Chondrocyte (in vitro differentiated cells): ENCODE measurements at regions not wholly inside any gene's neighbourhood (a gene's known extent, or its start where the extent isn't known, plus 50 kb on each side); places are given as distances from the start of the nearest gene placed in this dataset.
"Not testable (repeated sequence)": the region's sequence is repeated elsewhere in the genome, so short reads cannot be mapped to it uniquely, and the experiment has no call there.

ENCODE experiments used
- DNase-seq: peaks from one replicate; pipeline ENCODE4 v3.0.0; 2021; ENCODE audit warnings: mixed read lengths, low spot score
- H3K27ac Mint-ChIP-seq: one replicate; pipeline ENCODE4 v1.8.0; 2021; ENCODE audit warnings: mild to moderate bottlenecking, moderate library complexity, mixed read lengths; ENCODE audit not compliant: unreplicated experiment
- H3K27me3 Mint-ChIP-seq: 2 replicates; pipeline ENCODE4 v1.8.0; 2021; ENCODE audit warnings: low read depth, mixed read lengths
- H3K36me3 Mint-ChIP-seq: 2 replicates; pipeline ENCODE4 v1.8.0; 2021; ENCODE audit warnings: low read depth, mixed read lengths
- H3K4me1 Mint-ChIP-seq: 2 replicates; pipeline ENCODE4 v1.8.0; 2021; ENCODE audit warnings: low read depth, mild to moderate bottlenecking, mixed read lengths
- H3K4me3 Mint-ChIP-seq: one replicate; pipeline ENCODE4 v1.8.0; 2021; ENCODE audit warnings: mild to moderate bottlenecking, moderate library complexity, mixed read lengths; ENCODE audit not compliant: unreplicated experiment
- H3K9me3 Mint-ChIP-seq: 2 replicates; pipeline ENCODE4 v1.8.0; 2021; ENCODE audit warnings: low read depth, mixed read lengths
- TF ChIP-seq, protein P1 (sequence below): fragments of 200-600 bp; sonication (generic); IDR thresholded peaks from 2 replicates; pipeline ENCODE4 v1.5.0; 2021; ENCODE audit warnings: antibody characterized with exemption, mild to moderate bottlenecking, moderate library complexity

DNA sequence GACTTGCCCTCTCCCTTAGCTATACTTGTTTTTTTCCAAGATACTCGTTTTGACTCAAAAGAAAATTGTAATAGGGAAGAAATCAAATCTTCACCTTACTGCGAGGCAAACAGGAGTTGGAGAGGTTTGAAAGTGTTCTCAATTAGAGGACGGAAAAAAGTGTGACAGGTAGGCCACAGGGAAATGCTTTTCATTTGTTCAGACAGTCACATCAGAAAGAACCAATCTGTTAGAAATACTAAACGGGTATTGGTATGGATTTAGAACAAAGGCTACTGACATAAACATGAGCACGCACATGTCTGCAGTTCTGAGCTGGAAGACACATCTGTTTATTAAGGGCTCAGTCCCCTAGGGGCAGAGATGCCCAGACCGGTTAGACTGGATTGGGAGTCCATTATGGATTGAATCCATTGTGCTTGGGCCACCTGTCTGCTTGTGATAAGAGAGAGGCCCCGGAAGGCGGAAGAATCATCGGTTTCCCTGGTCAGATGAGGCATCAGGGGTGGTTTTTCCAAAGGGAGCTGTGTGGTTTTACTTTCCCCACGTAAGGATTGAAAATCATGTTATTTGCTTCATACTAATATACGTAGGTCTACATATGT, 220.9 kb upstream of the MYLIP start:
- Mint-ChIP-seq H3K4me1 (peaks cover 11% of the 10 kb centered on the region), H3K27me3 (peaks cover 3% of the 10 kb centered on the region), H3K36me3 (no peaks in the 10 kb centered on the region), H3K9me3 (peaks cover under 1% of the 10 kb centered on the region), H3K27ac (no peak overlapping the region), H3K4me3 (no peak overlapping the region)
- no peak for DNase-seq
- TF ChIP-seq, protein P1, sequence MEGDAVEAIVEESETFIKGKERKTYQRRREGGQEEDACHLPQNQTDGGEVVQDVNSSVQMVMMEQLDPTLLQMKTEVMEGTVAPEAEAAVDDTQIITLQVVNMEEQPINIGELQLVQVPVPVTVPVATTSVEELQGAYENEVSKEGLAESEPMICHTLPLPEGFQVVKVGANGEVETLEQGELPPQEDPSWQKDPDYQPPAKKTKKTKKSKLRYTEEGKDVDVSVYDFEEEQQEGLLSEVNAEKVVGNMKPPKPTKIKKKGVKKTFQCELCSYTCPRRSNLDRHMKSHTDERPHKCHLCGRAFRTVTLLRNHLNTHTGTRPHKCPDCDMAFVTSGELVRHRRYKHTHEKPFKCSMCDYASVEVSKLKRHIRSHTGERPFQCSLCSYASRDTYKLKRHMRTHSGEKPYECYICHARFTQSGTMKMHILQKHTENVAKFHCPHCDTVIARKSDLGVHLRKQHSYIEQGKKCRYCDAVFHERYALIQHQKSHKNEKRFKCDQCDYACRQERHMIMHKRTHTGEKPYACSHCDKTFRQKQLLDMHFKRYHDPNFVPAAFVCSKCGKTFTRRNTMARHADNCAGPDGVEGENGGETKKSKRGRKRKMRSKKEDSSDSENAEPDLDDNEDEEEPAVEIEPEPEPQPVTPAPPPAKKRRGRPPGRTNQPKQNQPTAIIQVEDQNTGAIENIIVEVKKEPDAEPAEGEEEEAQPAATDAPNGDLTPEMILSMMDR = no peak

DNA sequence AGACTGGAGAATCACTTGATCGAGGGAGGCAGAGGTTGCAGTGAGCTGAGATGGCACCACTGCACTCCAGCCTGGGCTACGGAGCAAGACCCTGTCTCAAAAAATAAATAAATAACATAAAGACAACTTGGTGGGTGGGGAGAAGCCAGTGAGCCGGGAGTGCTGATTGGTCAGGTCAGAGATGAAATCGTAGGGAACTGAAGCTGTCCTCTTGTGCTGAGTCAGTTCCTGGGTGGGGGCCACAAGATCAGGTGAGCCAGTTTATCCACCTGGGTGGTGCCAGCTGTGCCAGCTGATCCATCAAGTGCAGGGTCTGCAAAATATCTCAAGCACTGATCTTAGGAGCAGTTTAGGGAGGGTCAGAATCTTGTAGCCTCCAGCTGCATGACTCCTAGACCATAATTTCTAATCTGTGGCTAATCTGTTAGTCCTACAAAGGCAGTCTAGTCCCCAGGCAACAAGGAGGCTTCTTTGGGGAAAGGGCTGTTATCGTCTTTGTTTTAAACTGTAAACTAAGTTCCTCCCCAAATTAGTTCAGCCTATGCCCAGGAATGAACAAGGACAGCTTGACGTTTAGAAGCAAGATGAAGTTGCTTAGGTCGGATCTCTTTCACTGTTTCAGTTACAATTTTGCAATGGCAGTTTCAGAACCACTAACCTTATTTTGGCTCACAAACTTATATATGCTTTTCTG, 221.5 kb upstream of the MYLIP start:
- H3K27me3 Mint-ChIP-seq = not testable (repeated sequence)

GRCh38 chr6:15906420-15907016, 222.4 kb upstream of the MYLIP start:
- H3K36me3 Mint-ChIP-seq = no peaks in the 10 kb centered on the region
- no peak for DNase-seq
- TF ChIP-seq, protein P1 = no peak
- peaks cover 8% of the 10 kb centered on the region for H3K4me1 Mint-ChIP-seq
- H3K9me3 Mint-ChIP-seq = peaks cover 2% of the 10 kb centered on the region
- H3K4me3 Mint-ChIP-seq = no peak overlapping the region
- peaks cover 3% of the 10 kb centered on the region for H3K27me3 Mint-ChIP-seq
- H3K27ac Mint-ChIP-seq = no peak overlapping the region

More for the DNA sequence above, 221.5 kb upstream of the MYLIP start:
- not testable (repeated sequence) for H3K4me3 Mint-ChIP-seq, H3K9me3 Mint-ChIP-seq, H3K27ac Mint-ChIP-seq, H3K4me1 Mint-ChIP-seq, H3K36me3 Mint-ChIP-seq, DNase-seq

GRCh38 chr6:15905488-15906419, 223.1 kb upstream of the MYLIP start:
- no peak overlapping the region for H3K4me3 Mint-ChIP-seq
- DNase-seq = no peak
- TF ChIP-seq, protein P1 = no peak
- H3K4me1 Mint-ChIP-seq = peaks cover 11% of the 10 kb centered on the region
- no peaks in the 10 kb centered on the region for H3K36me3 Mint-ChIP-seq
- no peak overlapping the region for H3K27ac Mint-ChIP-seq
- peaks cover 2% of the 10 kb centered on the region for H3K9me3 Mint-ChIP-seq
- peaks cover 3% of the 10 kb centered on the region for H3K27me3 Mint-ChIP-seq

DNA sequence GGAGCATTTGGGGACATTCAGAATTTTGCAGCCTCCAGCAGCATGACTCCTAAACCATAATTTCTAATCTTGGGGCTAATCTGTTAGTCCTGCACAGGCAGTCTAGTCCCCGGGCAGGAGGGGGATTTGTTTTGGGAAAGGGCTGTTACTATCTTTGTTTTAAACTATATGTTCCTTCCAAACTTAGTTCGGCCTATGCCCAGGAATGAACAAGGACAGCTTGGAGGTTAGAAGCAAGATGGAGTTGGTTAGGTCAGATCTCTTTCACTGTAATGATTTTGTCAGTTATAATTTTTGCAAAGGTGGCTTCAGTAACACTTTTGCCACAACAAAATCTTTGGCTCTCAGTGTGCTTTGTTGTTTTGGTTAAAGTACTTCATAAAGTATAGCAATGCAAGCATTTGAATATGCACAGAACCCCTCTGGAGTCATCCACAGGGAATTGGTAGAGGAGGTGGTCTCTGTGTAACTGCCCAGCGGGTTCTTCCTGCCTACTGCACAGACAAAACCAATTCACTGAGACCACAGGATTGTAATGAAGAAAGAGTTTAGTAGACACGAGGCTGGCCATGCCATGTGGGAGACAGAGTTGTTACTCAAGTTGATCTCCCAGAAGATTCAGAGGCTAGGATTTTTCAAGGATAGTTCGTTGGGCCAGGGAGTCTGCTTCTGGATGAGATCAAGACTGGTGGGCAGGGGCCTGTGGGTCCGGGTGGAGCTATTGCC, 224.1 kb upstream of the MYLIP start:
- Mint-ChIP-seq H3K27me3 (peaks cover 3% of the 10 kb centered on the region), H3K9me3 (peaks cover 2% of the 10 kb centered on the region), H3K4me3 (no peak overlapping the region), H3K27ac (no peak overlapping the region), H3K4me1 (peaks cover 11% of the 10 kb centered on the region), H3K36me3 (no peaks in the 10 kb centered on the region)
- TF ChIP-seq, protein P1 = no peak
- no peak for DNase-seq
